Activated CD4-positive, alpha-beta T cell treated with anti-CD3 and anti-CD28 coated beads for 4 hours (primary cell): ENCODE measurements at regions not wholly inside any gene's neighbourhood (a gene's known extent, or its start where the extent isn't known, plus 50 kb on each side); places are given as distances from the start of the nearest gene placed in this dataset.
"Not testable (repeated sequence)": the region's sequence is repeated elsewhere in the genome, so short reads cannot be mapped to it uniquely, and the experiment has no call there.

Experiments used
- DNase-seq, 2 donors: peaks; one replicate each; pipeline ENCODE4 v3.0.0-alpha.2; 2020

- DNase-seq = no peak
Observed at GRCh38 chr1:199877526-199878384, 149.8 kb upstream of the NR5A2 start.

- DNase-seq = no peak
Observed at GRCh38 chr1:199878823-199879222, 148.7 kb upstream of the NR5A2 start.

- no peak for DNase-seq
Observed at GRCh38 chr1:199898654-199899053, 128.9 kb upstream of the NR5A2 start.

GRCh38 chr1:199901341-199901740, 126.2 kb upstream of the NR5A2 start:
- no peak for DNase-seq

GRCh38 chr1:199907361-199907760, 120.1 kb upstream of the NR5A2 start:
- DNase-seq = no peak

GRCh38 chr1:199909137-199909536, 118.4 kb upstream of the NR5A2 start:
- DNase-seq = no peak

GRCh38 chr1:199913318-199913717, 114.2 kb upstream of the NR5A2 start:
- DNase-seq = no peak

GRCh38 chr1:199914546-199914945, 113.0 kb upstream of the NR5A2 start:
- no peak for DNase-seq

GRCh38 chr1:199918196-199918769, 109.2 kb upstream of the NR5A2 start:
- DNase-seq = no peak

GRCh38 chr1:199920635-199921034, 106.9 kb upstream of the NR5A2 start:
- DNase-seq = no peak

GRCh38 chr1:199929556-199929955, 98.0 kb upstream of the NR5A2 start:
- DNase-seq = no peak

- DNase-seq = not testable (repeated sequence)
Observed at GRCh38 chr1:199930067-199930466, 97.4 kb upstream of the NR5A2 start.

GRCh38 chr1:199931666-199932377, 95.7 kb upstream of the NR5A2 start:
- DNase-seq = peak; percentile 11 to 15

- DNase-seq = no peak
Observed at GRCh38 chr1:199932462-199932861, 95.0 kb upstream of the NR5A2 start.

GRCh38 chr1:199936441-199936840, 91.1 kb upstream of the NR5A2 start:
- no peak for DNase-seq

GRCh38 chr1:199937161-199937560, 90.3 kb upstream of the NR5A2 start:
- no peak for DNase-seq

GRCh38 chr1:199937661-199938060, 89.8 kb upstream of the NR5A2 start:
- no peak for DNase-seq

GRCh38 chr1:199944986-199945385, 82.5 kb upstream of the NR5A2 start:
- no peak for DNase-seq

GRCh38 chr1:199945591-199945990, 81.9 kb upstream of the NR5A2 start:
- DNase-seq = no peak

- DNase-seq = no peak
Observed at GRCh38 chr1:199946305-199947155, 81.0 kb upstream of the NR5A2 start.

- DNase-seq = no peak
Observed at GRCh38 chr1:199948587-199949280, 78.8 kb upstream of the NR5A2 start.

- DNase-seq = not testable (repeated sequence)
Observed at GRCh38 chr1:199951005-199951404, 76.5 kb upstream of the NR5A2 start.
